Inflammatory macrophage (primary cell): ENCODE measurements at regions not wholly inside any gene's neighbourhood (a gene's known extent, or its start where the extent isn't known, plus 50 kb on each side); places are given as distances from the start of the nearest gene placed in this dataset.
A peak's percentile ranks its signal among the peaks of the same experiment; 100 is the strongest.

Experiments used
- DNase-seq, 2 donors: peaks; one replicate each; pipeline ENCODE4 v3.0.0-alpha.2; 2020 to 2022

DNA sequence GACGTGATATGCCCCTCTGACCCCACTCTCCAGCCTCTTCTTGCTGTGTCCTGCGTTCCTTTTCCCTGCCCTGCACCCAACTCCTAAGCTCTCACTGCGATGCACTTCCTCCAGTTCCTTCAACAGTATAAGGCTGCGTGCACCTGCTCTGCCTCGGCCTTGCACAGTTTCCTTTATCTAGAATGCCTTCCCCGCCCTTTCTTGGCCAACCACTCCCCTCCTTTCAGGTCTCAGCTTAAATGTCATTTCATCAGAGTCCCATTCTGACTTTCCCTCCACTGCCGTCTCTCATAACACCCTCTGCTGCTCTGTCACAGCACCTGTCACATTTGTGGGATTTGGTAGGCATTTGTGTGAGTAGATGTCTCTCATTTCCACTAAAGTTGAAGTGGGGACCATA is 58.4 kb upstream of the NEIL3 start:
- DNase-seq, result no peak

DNA sequence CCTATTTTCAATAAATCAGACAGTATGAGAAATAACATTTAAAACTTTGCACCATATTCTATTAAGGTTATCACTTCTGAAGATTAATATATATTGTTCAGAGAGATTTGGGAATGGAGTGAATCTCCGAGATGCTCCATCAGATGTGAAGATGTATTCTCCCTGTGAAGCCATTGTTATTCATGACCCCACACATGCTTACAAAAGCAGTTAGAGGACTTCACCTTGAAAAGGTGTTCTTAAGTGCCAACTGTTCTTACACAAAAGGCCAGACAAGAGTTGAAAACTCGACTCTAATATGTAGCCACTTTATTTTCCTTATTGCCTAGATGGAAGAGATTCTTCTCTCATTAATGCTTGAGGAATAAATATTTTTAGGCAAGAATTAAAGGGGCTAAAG is 54.3 kb upstream of the NEIL3 start:
- no peak for DNase-seq

DNA sequence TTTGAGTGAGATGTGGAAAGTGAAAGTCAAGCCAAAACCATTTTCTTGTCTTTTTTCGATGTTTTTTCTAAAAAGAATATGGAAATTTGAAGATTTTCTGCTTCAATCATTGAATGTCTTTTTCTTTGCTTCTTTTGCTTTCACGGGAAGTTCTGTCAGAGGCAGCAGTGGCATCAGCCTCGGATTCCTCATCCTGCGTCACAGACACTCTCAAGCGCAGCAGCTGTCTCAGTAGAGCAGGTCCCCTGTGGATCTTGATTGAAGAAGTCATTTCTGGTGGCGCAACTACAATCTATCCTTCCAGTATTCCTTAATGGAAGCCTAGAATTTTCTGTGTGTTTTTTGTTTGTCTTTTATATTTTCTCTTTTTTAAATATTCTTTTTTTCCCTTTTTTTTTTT is 52.7 kb upstream of the NEIL3 start:
- no peak for DNase-seq

DNA sequence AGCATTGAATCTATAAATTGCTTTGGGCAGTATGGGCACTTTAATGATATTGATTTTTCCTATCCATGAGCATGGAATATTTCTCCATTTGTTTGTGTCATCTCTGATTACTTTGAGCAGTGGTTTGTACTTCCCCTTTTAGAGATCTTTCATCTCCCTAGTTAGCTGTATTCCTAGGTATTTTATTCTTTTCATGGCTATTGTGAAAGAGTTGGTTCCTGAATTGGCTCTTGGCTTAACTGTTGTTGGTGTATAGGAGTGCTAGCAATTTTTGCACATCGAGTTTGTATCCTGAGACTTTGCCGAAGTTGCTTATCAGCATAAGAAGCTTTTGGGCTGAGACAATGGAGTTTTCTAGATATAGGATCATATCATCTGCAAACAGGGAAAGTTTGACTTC is 50.2 kb upstream of the NEIL3 start:
- DNase-seq, result peak in 1 of 2 donors; percentile 15
